Heart left ventricle (tissue), 13 donors: ENCODE measurements at regions not wholly inside any gene's neighbourhood (a gene's known extent, or its start where the extent isn't known, plus 50 kb on each side); places are given as distances from the start of the nearest gene placed in this dataset.

Source experiments
- CTCF ChIP-seq, 12 donors: fragments of 200-600 bp; sonication (generic) in 4 of 12; IDR thresholded peaks; one replicate each; pipeline versions ENCODE4 v1.5.0 to v1.8.0; 2018 to 2022; ENCODE audit warnings: antibody characterized with exemption in 12 of 12, mild to moderate bottlenecking in 5 of 12
- POLR2A ChIP-seq, 2 donors: fragments of 450-650 bp; IDR thresholded peaks; one replicate each; pipeline ENCODE4 v1.6.1; 2017; ENCODE audit warnings: antibody characterized with exemption in 2 of 2, mild to moderate bottlenecking in 2 of 2, moderate library complexity in 2 of 2
- donor health status: ischemic (EF 13 %, LVEDD 7.1; RV severe dilation, severe dysfunction).
- donor health status: DM: no; HTN: yes; CAD: no.
- donor health status: DM: no; HTN: no; CAD: no.
- donor health status: ischemic (EF 25% LVEDD 6.9; RV normal size, moderate dysfunction).
- donor health status: ischemic (EF 25% LVEDD 5.7; RV mildly dilated, moderate dysfunction).
- donor health status: ischemic (EF 35%, LVEDD 5.7; RV mildly dilated, moderate dysfunction).
- donor health status: nonischemic (EF 11% LVEDD 7.7; RV severe dilation, severe dysfunction).
- donor health status: DM: yes; HTN: yes; CAD: no.
- donor health status: PGD.
- donor health status: ischemic (EF 29% LVEDD 5.4; RV normal size, mild dysfunction).
- donor health status: nonischemic (EF 23%, LVEDD 6.1; RV moderate dilation, normal function).

DNA sequence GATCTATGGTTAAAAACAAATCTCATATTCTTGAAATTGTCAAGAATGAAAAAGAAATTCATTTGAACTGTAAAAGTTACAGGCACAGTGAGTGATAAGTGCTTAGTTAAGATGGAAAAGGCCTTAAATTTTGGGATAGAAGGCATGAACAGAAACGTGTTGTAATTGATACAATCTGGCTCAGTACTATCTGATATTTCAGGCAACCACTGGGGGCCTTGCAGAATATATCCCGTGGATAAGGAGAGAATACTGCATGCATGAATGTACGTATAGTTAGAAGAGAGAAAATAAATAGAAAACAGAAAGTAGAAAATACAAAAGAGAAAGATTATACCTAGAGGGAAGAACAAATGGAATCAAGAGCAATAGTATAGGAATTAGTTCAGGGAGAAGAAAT, 741.4 kb upstream of the CCDC54 start:
- TF ChIP-seq POLR2A (IDR thresholded peaks at IDR 0.05) (no peak), CTCF (IDR thresholded peaks at IDR 0.05) (no peak)
